OCI-LY1 (cell line): ENCODE measurements at regions not wholly inside any gene's neighbourhood (a gene's known extent, or its start where the extent isn't known, plus 50 kb on each side); places are given as distances from the start of the nearest gene placed in this dataset.

ENCODE experiments used
- H2AFZ ChIP-seq: fragments of 200-600 bp; sonication (generic), shearing (Covaris generic); 2 replicates; pipeline ENCODE4 v1.6.0; 2014; ENCODE audit warnings: antibody characterized with exemption, mild to moderate bottlenecking, low read length
- H3F3A ChIP-seq: fragments of 200-600 bp; sonication (generic), shearing (Covaris generic); 2 replicates; pipeline ENCODE4 v1.6.0; 2014; ENCODE audit warnings: mild to moderate bottlenecking, antibody characterized with exemption, low read length, moderate library complexity; ENCODE audit not compliant: insufficient read depth
- H3K27ac ChIP-seq: fragments of 200-600 bp; sonication (generic); 2 replicates; pipeline ENCODE4 v1.5.1; 2014; ENCODE audit warnings: low read length, mixed run types, mild to moderate bottlenecking, low read depth; ENCODE audit not compliant: poor library complexity, severe bottlenecking
- H3K27me3 ChIP-seq: fragments of 200-600 bp; sonication (generic); 2 replicates; pipeline ENCODE4 v1.6.0; 2014; ENCODE audit warnings: antibody characterized with exemption, mild to moderate bottlenecking, low read length, moderate library complexity; ENCODE audit not compliant: insufficient read depth
- H3K36me3 ChIP-seq: fragments of 200-600 bp; sonication (generic); 2 replicates; pipeline ENCODE4 v1.6.1; 2014; ENCODE audit warnings: mild to moderate bottlenecking, antibody characterized with exemption, low read length, moderate library complexity, mixed read lengths; ENCODE audit not compliant: insufficient read depth
- H3K4me1 ChIP-seq: fragments of 200-600 bp; sonication (generic); 2 replicates; pipeline ENCODE4 v1.5.1; 2014; ENCODE audit warnings: mild to moderate bottlenecking, low read length, moderate library complexity; ENCODE audit not compliant: insufficient read depth, severe bottlenecking
- H3K4me2 ChIP-seq: fragments of 200-600 bp; sonication (generic), shearing (Covaris generic); 2 replicates; pipeline ENCODE4 v1.6.1; 2014; ENCODE audit warnings: low read length
- H3K4me3 ChIP-seq: fragments of 200-600 bp; sonication (generic); 2 replicates; pipeline ENCODE4 v1.5.1; 2014; ENCODE audit warnings: low read length, low read depth, mild to moderate bottlenecking, mixed read lengths; ENCODE audit not compliant: poor library complexity, severe bottlenecking
- H3K79me2 ChIP-seq: fragments of 200-600 bp; shearing (Covaris generic); 2 replicates; pipeline ENCODE4 v1.6.1; 2016; ENCODE audit warnings: mixed run types, low read length, mixed read lengths; ENCODE audit not compliant: insufficient read depth
- H3K9ac ChIP-seq: fragments of 200-600 bp; sonication (generic), shearing (Covaris generic); 2 replicates; pipeline ENCODE4 v1.6.1; 2014; ENCODE audit warnings: mild to moderate bottlenecking, low read length, mixed read lengths
- H3K9me2 ChIP-seq: fragments of 200-600 bp; sonication (generic), shearing (Covaris generic); 2 replicates; pipeline ENCODE4 v1.6.1; 2014; ENCODE audit warnings: low read depth, mild to moderate bottlenecking, low read length, mixed read lengths
- H3K9me3 ChIP-seq: fragments of 200-600 bp; shearing (Covaris generic); 2 replicates; pipeline ENCODE4 v1.6.1; 2014; ENCODE audit warnings: low read length, mixed read lengths
- H4K20me1 ChIP-seq: fragments of 200-600 bp; sonication (generic), shearing (Covaris generic); 2 replicates; pipeline ENCODE4 v1.6.0; 2016; ENCODE audit warnings: mild to moderate bottlenecking, low read length; ENCODE audit not compliant: insufficient read depth
- EZH2 ChIP-seq: fragments of 200-600 bp; sonication (generic), shearing (Covaris generic); IDR thresholded peaks from 2 replicates; pipeline ENCODE4 v1.8.0; 2017; ENCODE audit warnings: borderline replicate concordance, mixed run types, mild to moderate bottlenecking, antibody characterized with exemption, low read length, moderate library complexity, mixed read lengths
- TF ChIP-seq, protein P1 (sequence below): fragments of 200-600 bp; sonication (generic), shearing (Covaris generic); IDR thresholded peaks from 2 replicates; pipeline ENCODE4 v1.5.1; 2017; ENCODE audit warnings: mild to moderate bottlenecking, antibody characterized with exemption, low read length, moderate library complexity, mixed read lengths

DNA sequence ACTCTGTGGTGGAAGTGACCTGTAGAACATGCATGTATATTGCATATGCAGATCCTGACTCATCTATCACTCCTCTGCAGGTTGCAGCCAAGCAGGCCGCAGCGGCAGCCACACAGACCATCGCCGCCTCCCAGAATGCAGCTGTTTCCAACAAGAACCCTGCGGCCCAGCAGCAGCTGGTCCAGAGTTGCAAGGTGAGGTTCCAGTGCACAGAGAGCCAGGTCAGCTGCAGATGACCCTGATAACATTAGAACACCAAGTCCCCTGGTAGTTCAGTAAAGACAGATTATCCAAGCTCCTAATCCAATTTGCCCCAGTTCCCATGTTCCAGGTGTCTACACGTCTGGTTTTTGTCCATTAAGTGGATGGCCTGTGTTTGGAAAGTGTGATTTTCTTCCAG is 325.1 kb upstream of the TPM1 start:
- H3K27ac ChIP-seq: no peak overlapping the region
- no peaks in the 10 kb centered on the region for H3K9me2 ChIP-seq
- H3K4me2 ChIP-seq: no peak overlapping the region
- H3K4me3 ChIP-seq: no peak overlapping the region
- no peaks in the 10 kb centered on the region for H4K20me1 ChIP-seq
- no peaks in the 10 kb centered on the region for H3F3A ChIP-seq
- no peak overlapping the region for H3K9ac ChIP-seq
- no peaks in the 10 kb centered on the region for H3K36me3 ChIP-seq
- H3K27me3 ChIP-seq: no peaks in the 10 kb centered on the region
- H3K79me2 ChIP-seq: no peaks in the 10 kb centered on the region
- H3K9me3 ChIP-seq: no peaks in the 10 kb centered on the region
- H2AFZ ChIP-seq: no peak overlapping the region
- TF ChIP-seq EZH2: no peak
- TF ChIP-seq, protein P1, sequence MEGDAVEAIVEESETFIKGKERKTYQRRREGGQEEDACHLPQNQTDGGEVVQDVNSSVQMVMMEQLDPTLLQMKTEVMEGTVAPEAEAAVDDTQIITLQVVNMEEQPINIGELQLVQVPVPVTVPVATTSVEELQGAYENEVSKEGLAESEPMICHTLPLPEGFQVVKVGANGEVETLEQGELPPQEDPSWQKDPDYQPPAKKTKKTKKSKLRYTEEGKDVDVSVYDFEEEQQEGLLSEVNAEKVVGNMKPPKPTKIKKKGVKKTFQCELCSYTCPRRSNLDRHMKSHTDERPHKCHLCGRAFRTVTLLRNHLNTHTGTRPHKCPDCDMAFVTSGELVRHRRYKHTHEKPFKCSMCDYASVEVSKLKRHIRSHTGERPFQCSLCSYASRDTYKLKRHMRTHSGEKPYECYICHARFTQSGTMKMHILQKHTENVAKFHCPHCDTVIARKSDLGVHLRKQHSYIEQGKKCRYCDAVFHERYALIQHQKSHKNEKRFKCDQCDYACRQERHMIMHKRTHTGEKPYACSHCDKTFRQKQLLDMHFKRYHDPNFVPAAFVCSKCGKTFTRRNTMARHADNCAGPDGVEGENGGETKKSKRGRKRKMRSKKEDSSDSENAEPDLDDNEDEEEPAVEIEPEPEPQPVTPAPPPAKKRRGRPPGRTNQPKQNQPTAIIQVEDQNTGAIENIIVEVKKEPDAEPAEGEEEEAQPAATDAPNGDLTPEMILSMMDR: no peak
- no peaks in the 10 kb centered on the region for H3K4me1 ChIP-seq

DNA sequence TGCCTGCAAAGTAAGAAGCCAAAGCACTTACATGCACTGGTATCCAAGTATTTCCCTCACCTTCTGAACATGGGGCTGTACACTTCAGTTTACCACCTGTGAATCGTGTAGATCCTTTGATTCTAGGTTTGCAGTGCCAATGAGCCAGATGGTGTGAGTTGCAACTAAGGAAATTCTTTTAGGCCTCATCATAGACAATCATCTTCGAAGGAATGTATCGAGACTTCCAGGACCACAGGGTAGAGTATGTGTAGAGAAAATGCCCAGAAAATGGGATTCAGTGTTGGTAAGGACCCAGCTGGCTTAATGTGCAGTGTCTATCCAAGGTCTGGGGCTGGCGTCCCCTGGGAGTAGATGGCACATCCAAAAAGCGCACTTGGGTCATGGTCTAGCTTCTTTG is 323.2 kb upstream of the TPM1 start:
- Histone ChIP-seq H4K20me1 (no peaks in the 10 kb centered on the region), H3K9me3 (no peaks in the 10 kb centered on the region), H3K4me3 (no peak overlapping the region), H3F3A (no peaks in the 10 kb centered on the region), H3K4me1 (no peaks in the 10 kb centered on the region), H3K27ac (no peak overlapping the region), H3K4me2 (no peak overlapping the region), H3K9ac (no peak overlapping the region), H3K9me2 (no peaks in the 10 kb centered on the region), H3K79me2 (no peaks in the 10 kb centered on the region), H2AFZ (no peak overlapping the region), H3K36me3 (no peaks in the 10 kb centered on the region), H3K27me3 (no peaks in the 10 kb centered on the region)
- no peak for TF ChIP-seq EZH2
- TF ChIP-seq, protein P1: no peak

DNA sequence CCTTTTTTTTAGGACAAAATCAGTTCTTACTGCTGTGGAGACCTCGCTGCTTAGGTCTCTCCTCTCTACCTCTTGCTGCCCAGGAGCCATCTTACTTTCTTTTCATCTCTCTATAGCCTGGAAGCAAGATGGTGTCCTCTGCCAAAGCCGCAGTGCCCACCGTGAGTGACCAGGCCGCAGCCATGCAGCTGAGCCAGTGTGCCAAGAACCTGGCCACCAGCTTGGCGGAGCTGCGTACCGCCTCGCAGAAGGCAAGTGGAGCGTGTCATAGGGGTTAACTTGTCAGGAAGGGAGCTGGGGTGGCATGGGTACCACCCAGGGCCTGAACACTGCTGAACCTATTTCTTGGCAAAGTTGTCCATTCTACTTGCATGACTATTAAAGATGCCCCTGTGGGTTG is 320.3 kb upstream of the TPM1 start:
- H3K9ac ChIP-seq: no peak overlapping the region
- H3K4me1 ChIP-seq: no peaks in the 10 kb centered on the region
- no peak overlapping the region for H3K4me2 ChIP-seq
- H3K27ac ChIP-seq: no peak overlapping the region
- H3K4me3 ChIP-seq: no peak overlapping the region
- no peaks in the 10 kb centered on the region for H3K27me3 ChIP-seq
- TF ChIP-seq EZH2: no peak
- TF ChIP-seq, protein P1: no peak
- no peaks in the 10 kb centered on the region for H4K20me1 ChIP-seq
- no peak overlapping the region for H2AFZ ChIP-seq
- H3K79me2 ChIP-seq: no peaks in the 10 kb centered on the region
- no peaks in the 10 kb centered on the region for H3F3A ChIP-seq
- H3K36me3 ChIP-seq: no peaks in the 10 kb centered on the region
- no peaks in the 10 kb centered on the region for H3K9me2 ChIP-seq
- no peaks in the 10 kb centered on the region for H3K9me3 ChIP-seq
